A204.1 (cell line): ENCODE measurements at regions not wholly inside any gene's neighbourhood (a gene's known extent, or its start where the extent isn't known, plus 50 kb on each side); places are given as distances from the start of the nearest gene placed in this dataset.
A peak's percentile ranks its signal among the peaks of the same experiment; 100 is the strongest.

Experiments used
- FAIRE-seq: peaks from 2 replicates; lab custom pipeline; 2012; peaks lifted over from hg19 to GRCh38; lab: Jason Lieb, UNC

GRCh38 chr10:131777162-131777561 lies 123.6 kb upstream of the PPP2R2D start:
- FAIRE-seq: no peak

- no peak for FAIRE-seq
Observed at GRCh38 chr10:131777921-131778320, 122.9 kb upstream of the PPP2R2D start.

GRCh38 chr10:131778385-131778784 lies 122.4 kb upstream of the PPP2R2D start:
- FAIRE-seq: no peak

- no peak for FAIRE-seq
Observed at GRCh38 chr10:131778842-131779241, 122.0 kb upstream of the PPP2R2D start.

- FAIRE-seq: no peak
Observed at GRCh38 chr10:131779661-131780394, 121.0 kb upstream of the PPP2R2D start.

GRCh38 chr10:131781076-131781475 lies 119.7 kb upstream of the PPP2R2D start:
- FAIRE-seq: no peak

- FAIRE-seq: no peak
Observed at GRCh38 chr10:131781791-131782190, 119.0 kb upstream of the PPP2R2D start.

- FAIRE-seq: no peak
Observed at GRCh38 chr10:131784363-131785120, 116.3 kb upstream of the PPP2R2D start.

- no peak for FAIRE-seq
Observed at GRCh38 chr10:131785121-131785460, 115.7 kb upstream of the PPP2R2D start.

- peak; percentile 90 for FAIRE-seq
Observed at GRCh38 chr10:131786756-131787605, 113.8 kb upstream of the PPP2R2D start.

- FAIRE-seq: no peak
Observed at GRCh38 chr10:131787961-131788360, 112.8 kb upstream of the PPP2R2D start.

GRCh38 chr10:131788386-131788785 lies 112.4 kb upstream of the PPP2R2D start:
- FAIRE-seq: no peak

- FAIRE-seq: no peak
Observed at GRCh38 chr10:131789516-131789915, 111.3 kb upstream of the PPP2R2D start.

- no peak for FAIRE-seq
Observed at GRCh38 chr10:131790021-131790420, 110.8 kb upstream of the PPP2R2D start.

GRCh38 chr10:131792011-131792651 lies 108.7 kb upstream of the PPP2R2D start:
- FAIRE-seq: no peak

- no peak for FAIRE-seq
Observed at GRCh38 chr10:131792809-131793208, 108.0 kb upstream of the PPP2R2D start.

GRCh38 chr10:131795761-131796160 lies 105.0 kb upstream of the PPP2R2D start:
- no peak for FAIRE-seq

GRCh38 chr10:131797626-131798025 lies 103.2 kb upstream of the PPP2R2D start:
- FAIRE-seq: no peak

- FAIRE-seq: no peak
Observed at GRCh38 chr10:131799429-131799828, 101.4 kb upstream of the PPP2R2D start.

- no peak for FAIRE-seq
Observed at GRCh38 chr10:131802156-131802915, 98.5 kb upstream of the PPP2R2D start.

- FAIRE-seq: no peak
Observed at GRCh38 chr10:131802996-131803395, 97.8 kb upstream of the PPP2R2D start.
